ENCODE measurements at regions not wholly inside any gene's neighbourhood (a gene's known extent, or its start where the extent isn't known, plus 50 kb on each side); places are given as distances from the start of the nearest gene placed in this dataset.
"Not testable (repeated sequence)": the region's sequence is repeated elsewhere in the genome, so short reads cannot be mapped to it uniquely, and the experiment has no call there.

GRCh38 chr5:10102235-10102634 is 147.5 kb downstream of the ATPSCKMT start:
- TF ChIP-seq CTCF, POLR2A (IDR thresholded peaks at IDR 0.05): not testable (repeated sequence)

All from right lobe of liver (tissue), 4 donors.